ENCODE measurements at regions not wholly inside any gene's neighbourhood (a gene's known extent, or its start where the extent isn't known, plus 50 kb on each side); places are given as distances from the start of the nearest gene placed in this dataset.

GRCh38 chr2:238510911-238511613, 84.3 kb downstream of the ASB1 start:
- H3K9ac ChIP-seq: no peak overlapping the region
- H3K27me3 ChIP-seq (ENCODE audit: insufficient read depth): no peaks in the 10 kb centered on the region
- no peaks in the 10 kb centered on the region for H3K36me3 ChIP-seq (replicated peaks in 1 of 2; ENCODE audit: control insufficient read depth in 1 of 2, insufficient read depth in 2 of 2, low read length in 1 of 2)
- H4K20me1 ChIP-seq (ENCODE audit: insufficient read depth): no peaks in the 10 kb centered on the region
- ChIA-PET CTCF (interaction anchor here (0.9 to 1.4 kb wide), 2 partner anchors 274 kb away, joined by 5 to 12 read pairs; no protein-coding TSS in a partner anchor), POLR2A (no interaction called here)
- WGBS (ENCODE audit: low lambda C conversion rate): 75% methylated on average over 18 of the region's 26 CpGs
- DNase-seq: no peak
- H3K9me3 ChIP-seq: no peaks in the 10 kb centered on the region
- H3K4me2 ChIP-seq: no peak overlapping the region
- H2AFZ ChIP-seq (ENCODE audit: low read depth): no peak overlapping the region
- no peaks in the 10 kb centered on the region for H3K9me2 ChIP-seq
- no peaks in the 10 kb centered on the region for H3K79me2 ChIP-seq (ENCODE audit: insufficient read depth)
- no peak overlapping the region for H3K4me3 ChIP-seq (ENCODE audit: low read depth in 2 of 2, low read length in 1 of 2)
- no peak overlapping the region for H3K27ac ChIP-seq (ENCODE audit: low read depth in 2 of 2, low read length in 1 of 2)
- H3K4me1 ChIP-seq (ENCODE audit: control insufficient read depth in 1 of 2, insufficient read depth in 2 of 2, low read depth in 1 of 2, low read length in 1 of 2): no peaks in the 10 kb centered on the region; a peak in 1 of 4 replicates
- TF ChIP-seq CHD2 (IDR thresholded peaks at IDR 0.05; ENCODE audit: low read length, partially characterized antibody): no peak
- TF ChIP-seq TAF1 (IDR thresholded peaks at IDR 0.05; ENCODE audit: borderline replicate concordance, low read depth, low read length): no peak
- TF ChIP-seq JUND (IDR thresholded peaks at IDR 0.05): no peak
- TF ChIP-seq PBX3 (IDR thresholded peaks at IDR 0.05): no peak
- TF ChIP-seq GABPA (IDR thresholded peaks at IDR 0.05; ENCODE audit: low read depth): no peak
- no peak for TF ChIP-seq TCF12 (IDR thresholded peaks at IDR 0.05)
- TF ChIP-seq MEF2A (IDR thresholded peaks at IDR 0.05; ENCODE audit: borderline replicate concordance, low read depth): no peak
- no peak for TF ChIP-seq RXRA (IDR thresholded peaks at IDR 0.05; ENCODE audit: borderline replicate concordance, low read depth)
- TF ChIP-seq MAX (IDR thresholded peaks at IDR 0.05; ENCODE audit: low read depth): no peak
- TF ChIP-seq NFIC (IDR thresholded peaks at IDR 0.05; ENCODE audit: borderline replicate concordance): no peak
- no peak for TF ChIP-seq YY1 (IDR thresholded peaks at IDR 0.05; ENCODE audit: low read depth)
- no peak for TF ChIP-seq RCOR1 (IDR thresholded peaks at IDR 0.05; ENCODE audit: low read length)
- no peak for TF ChIP-seq FOXJ3 (CRISPR knock-in tag; IDR thresholded peaks at IDR 0.05)
- TF ChIP-seq EP300 (IDR thresholded peaks at IDR 0.05; ENCODE audit: borderline replicate concordance in 1 of 2, low read depth in 1 of 2, low read length in 1 of 2): no peak
- no peak for TF ChIP-seq TEAD4 (IDR thresholded peaks at IDR 0.05; ENCODE audit: borderline replicate concordance, insufficient read depth)
- H3F3A ChIP-seq (replicated peaks; ENCODE audit: insufficient read depth): no peaks in the 10 kb centered on the region

GRCh38 chr2:238511614-238511950, 84.9 kb downstream of the ASB1 start:
- ChIA-PET CTCF (interaction anchor here (0.9 kb wide), 1 partner anchor 274 kb away, joined by 5 read pairs; no protein-coding TSS in a partner anchor), POLR2A (no interaction called here)
- Histone ChIP-seq H3K4me3 (ENCODE audit: low read depth in 2 of 2, low read length in 1 of 2) (no peak overlapping the region), H3K9ac (no peak overlapping the region), H3K36me3 (replicated peaks in 1 of 2; ENCODE audit: control insufficient read depth in 1 of 2, insufficient read depth in 2 of 2, low read length in 1 of 2) (no peaks in the 10 kb centered on the region), H3K27me3 (ENCODE audit: insufficient read depth) (no peaks in the 10 kb centered on the region), H3K4me2 (no peak overlapping the region), H3K9me2 (no peaks in the 10 kb centered on the region), H3K4me1 (ENCODE audit: control insufficient read depth in 1 of 2, insufficient read depth in 2 of 2, low read depth in 1 of 2, low read length in 1 of 2) (no peaks in the 10 kb centered on the region; a peak in 1 of 4 replicates), H3K27ac (ENCODE audit: low read depth in 2 of 2, low read length in 1 of 2) (no peak overlapping the region), H3F3A (replicated peaks; ENCODE audit: insufficient read depth) (no peaks in the 10 kb centered on the region), H4K20me1 (ENCODE audit: insufficient read depth) (no peaks in the 10 kb centered on the region), H3K9me3 (no peaks in the 10 kb centered on the region), H2AFZ (ENCODE audit: low read depth) (no peak overlapping the region), H3K79me2 (ENCODE audit: insufficient read depth) (no peaks in the 10 kb centered on the region)
- TF ChIP-seq CTCF (IDR thresholded peaks at IDR 0.05) (no peak), ELF1 (IDR thresholded peaks at IDR 0.05) (no peak)
- 87% methylated on average over 5 of the region's 10 CpGs for WGBS (ENCODE audit: low lambda C conversion rate)
- DNase-seq: no peak

Data from SK-N-SH (cell line).